Astrocyte (in vitro differentiated cells and primary cell): ENCODE measurements at regions not wholly inside any gene's neighbourhood (a gene's known extent, or its start where the extent isn't known, plus 50 kb on each side); places are given as distances from the start of the nearest gene placed in this dataset.

ENCODE experiments used
- DNase-seq: peaks from one replicate; pipeline ENCODE4 v3.0.0-alpha.2; 2010; ENCODE audit warnings: low read depth
- FAIRE-seq: peaks from 2 replicates; lab custom pipeline; 2011; peaks lifted over from hg19 to GRCh38; lab: Jason Lieb, UNC
- H2AFZ ChIP-seq: 2 replicates; pipeline ENCODE4 v1.6.0; 2012; ENCODE audit warnings: low read depth, low read length, inconsistent platforms
- H3K27ac ChIP-seq: 2 replicates; pipeline ENCODE4 v1.5.1; 2011; ENCODE audit warnings: low read depth, low read length, inconsistent platforms
- H3K27me3 ChIP-seq: 2 replicates; pipeline ENCODE4 v1.6.0; 2011; ENCODE audit warnings: low read length, inconsistent platforms; ENCODE audit not compliant: insufficient read depth
- H3K36me3 ChIP-seq: 2 replicates; pipeline ENCODE4 v1.5.1; 2011; ENCODE audit warnings: low read length, inconsistent platforms; ENCODE audit not compliant: insufficient read depth
- H3K4me1 ChIP-seq: 2 replicates; pipeline ENCODE4 v1.5.1; 2011; ENCODE audit warnings: low read length, inconsistent platforms; ENCODE audit not compliant: insufficient read depth
- H3K4me2 ChIP-seq: 2 replicates; pipeline ENCODE4 v1.6.0; 2012; ENCODE audit warnings: low read length, inconsistent platforms
- H3K4me3 ChIP-seq: 2 replicates; pipeline ENCODE4 v1.5.1; 2011; ENCODE audit warnings: low read depth, mild to moderate bottlenecking, low read length, inconsistent platforms; ENCODE audit not compliant: insufficient read depth
- H3K79me2 ChIP-seq: 2 replicates; pipeline ENCODE4 v1.6.0; 2012; ENCODE audit warnings: mild to moderate bottlenecking, low read length, inconsistent platforms; ENCODE audit not compliant: insufficient read depth
- H3K9ac ChIP-seq: 2 replicates; pipeline ENCODE4 v1.6.0; 2012; ENCODE audit warnings: mild to moderate bottlenecking, low read length, inconsistent platforms
- H3K9me3 ChIP-seq: 2 replicates; pipeline ENCODE4 v1.5.1; 2012; ENCODE audit warnings: low read depth, mild to moderate bottlenecking, low read length, inconsistent platforms; ENCODE audit not compliant: insufficient read depth
- H4K20me1 ChIP-seq: 2 replicates; pipeline ENCODE4 v1.6.0; 2012; ENCODE audit warnings: low read length, inconsistent platforms; ENCODE audit not compliant: insufficient read depth
- H3K27ac Mint-ChIP-seq: one replicate; pipeline ENCODE4 v1.8.0; 2021; ENCODE audit warnings: mild to moderate bottlenecking, mixed read lengths; ENCODE audit not compliant: unreplicated experiment
- H3K27me3 Mint-ChIP-seq: one replicate; pipeline ENCODE4 v1.8.0; 2021; ENCODE audit warnings: low read depth, mixed read lengths; ENCODE audit not compliant: unreplicated experiment
- H3K36me3 Mint-ChIP-seq: one replicate; pipeline ENCODE4 v1.8.0; 2021; ENCODE audit warnings: low read depth, mixed read lengths; ENCODE audit not compliant: unreplicated experiment
- H3K4me1 Mint-ChIP-seq: one replicate; pipeline ENCODE4 v1.8.0; 2021; ENCODE audit warnings: low read depth, mixed read lengths; ENCODE audit not compliant: unreplicated experiment
- H3K4me3 Mint-ChIP-seq: one replicate; pipeline ENCODE4 v1.8.0; 2021; ENCODE audit warnings: mild to moderate bottlenecking, moderate library complexity, mixed read lengths; ENCODE audit not compliant: unreplicated experiment
- H3K9me3 Mint-ChIP-seq: one replicate; pipeline ENCODE4 v1.8.0; 2021; ENCODE audit warnings: mild to moderate bottlenecking, mixed read lengths; ENCODE audit not compliant: unreplicated experiment
- CTCF ChIP-seq: IDR thresholded peaks from 2 replicates; pipeline ENCODE4 v1.5.1; 2011; ENCODE audit warnings: low read depth, mild to moderate bottlenecking, inconsistent platforms, low read length, moderate library complexity; ENCODE audit not compliant: insufficient read depth
- EZH2 ChIP-seq: IDR thresholded peaks from 2 replicates; pipeline ENCODE4 v1.6.1; 2012; ENCODE audit warnings: mild to moderate bottlenecking, low read length, inconsistent platforms; ENCODE audit not compliant: insufficient read depth

- no peaks in the 10 kb centered on the region for H3K79me2 ChIP-seq
- Mint-ChIP-seq H3K9me3 (peaks cover 2% of the 10 kb centered on the region), H3K27ac (no peak overlapping the region), H3K4me3 (no peak overlapping the region), H3K4me1 (no peaks in the 10 kb centered on the region), H3K36me3 (no peaks in the 10 kb centered on the region), H3K27me3 (no peaks in the 10 kb centered on the region)
- no peak overlapping the region for H3K4me3 ChIP-seq
- no peak overlapping the region for H3K27ac ChIP-seq
- no peaks in the 10 kb centered on the region for H3K27me3 ChIP-seq
- no peaks in the 10 kb centered on the region for H3K9me3 ChIP-seq
- no peaks in the 10 kb centered on the region for H4K20me1 ChIP-seq
- H3K36me3 ChIP-seq = no peaks in the 10 kb centered on the region
- no peak for TF ChIP-seq CTCF
- TF ChIP-seq EZH2 = no peak
- H3K4me2 ChIP-seq = no peak overlapping the region
- DNase-seq (no peak), FAIRE-seq (no peak)
- no peaks in the 10 kb centered on the region for H3K4me1 ChIP-seq
- no peak overlapping the region for H2AFZ ChIP-seq
- H3K9ac ChIP-seq = no peak overlapping the region
Measured at GRCh38 chr6:23202207-23202606, 632.8 kb downstream of the HDGFL1 start.

- no peak overlapping the region for H3K27ac Mint-ChIP-seq
- no peaks in the 10 kb centered on the region for H3K4me1 ChIP-seq
- no peaks in the 10 kb centered on the region for H3K36me3 ChIP-seq
- H3K9ac ChIP-seq = no peak overlapping the region
- H3K36me3 Mint-ChIP-seq = no peaks in the 10 kb centered on the region
- H3K4me1 Mint-ChIP-seq = peaks cover 5% of the 10 kb centered on the region
- H4K20me1 ChIP-seq = no peaks in the 10 kb centered on the region
- no peaks in the 10 kb centered on the region for H3K9me3 ChIP-seq
- no peak overlapping the region for H3K27ac ChIP-seq
- H3K27me3 ChIP-seq = no peaks in the 10 kb centered on the region
- H3K4me2 ChIP-seq = no peak overlapping the region
- no peaks in the 10 kb centered on the region for H3K79me2 ChIP-seq
- no peaks in the 10 kb centered on the region for H3K27me3 Mint-ChIP-seq
- no peak for DNase-seq
- no peak overlapping the region for H2AFZ ChIP-seq
- H3K4me3 Mint-ChIP-seq = no peak overlapping the region
- FAIRE-seq = no peak
- no peak overlapping the region for H3K4me3 ChIP-seq
- TF ChIP-seq EZH2 (no peak), CTCF (no peak)
- peaks cover 19% of the 10 kb centered on the region for H3K9me3 Mint-ChIP-seq
Measured at GRCh38 chr6:23212398-23212797, 643.0 kb downstream of the HDGFL1 start.

- H3K27me3 Mint-ChIP-seq = no peaks in the 10 kb centered on the region
Measured at GRCh38 chr6:23213193-23213592, 643.8 kb downstream of the HDGFL1 start.

More at GRCh38 chr6:23213193-23213592, 643.8 kb downstream of the HDGFL1 start:
- Histone ChIP-seq H3K27ac (no peak overlapping the region), H2AFZ (no peak overlapping the region), H3K79me2 (no peaks in the 10 kb centered on the region), H3K4me3 (no peak overlapping the region), H4K20me1 (no peaks in the 10 kb centered on the region), H3K9ac (no peak overlapping the region), H3K9me3 (no peaks in the 10 kb centered on the region), H3K27me3 (no peaks in the 10 kb centered on the region), H3K36me3 (no peaks in the 10 kb centered on the region), H3K4me2 (no peak overlapping the region), H3K4me1 (no peaks in the 10 kb centered on the region)
- H3K4me1 Mint-ChIP-seq = peaks cover 5% of the 10 kb centered on the region
- no peak overlapping the region for H3K27ac Mint-ChIP-seq
- FAIRE-seq = no peak
- H3K4me3 Mint-ChIP-seq = no peak overlapping the region
- TF ChIP-seq EZH2 (no peak), CTCF (no peak)
- H3K36me3 Mint-ChIP-seq = no peaks in the 10 kb centered on the region
- H3K9me3 Mint-ChIP-seq = peaks cover 15% of the 10 kb centered on the region
- DNase-seq = peak; percentile 29
